NCI-H2196 treated with DMSO at 0.1 percent for 48 hours (cell line): ENCODE measurements at regions not wholly inside any gene's neighbourhood (a gene's known extent, or its start where the extent isn't known, plus 50 kb on each side); places are given as distances from the start of the nearest gene placed in this dataset.

Experiments
- DNase-seq: peaks from one replicate; lab custom pipeline; 2025; ENCODE audit not compliant: unreplicated experiment; lab: John Stamatoyannopoulos, UW

DNA sequence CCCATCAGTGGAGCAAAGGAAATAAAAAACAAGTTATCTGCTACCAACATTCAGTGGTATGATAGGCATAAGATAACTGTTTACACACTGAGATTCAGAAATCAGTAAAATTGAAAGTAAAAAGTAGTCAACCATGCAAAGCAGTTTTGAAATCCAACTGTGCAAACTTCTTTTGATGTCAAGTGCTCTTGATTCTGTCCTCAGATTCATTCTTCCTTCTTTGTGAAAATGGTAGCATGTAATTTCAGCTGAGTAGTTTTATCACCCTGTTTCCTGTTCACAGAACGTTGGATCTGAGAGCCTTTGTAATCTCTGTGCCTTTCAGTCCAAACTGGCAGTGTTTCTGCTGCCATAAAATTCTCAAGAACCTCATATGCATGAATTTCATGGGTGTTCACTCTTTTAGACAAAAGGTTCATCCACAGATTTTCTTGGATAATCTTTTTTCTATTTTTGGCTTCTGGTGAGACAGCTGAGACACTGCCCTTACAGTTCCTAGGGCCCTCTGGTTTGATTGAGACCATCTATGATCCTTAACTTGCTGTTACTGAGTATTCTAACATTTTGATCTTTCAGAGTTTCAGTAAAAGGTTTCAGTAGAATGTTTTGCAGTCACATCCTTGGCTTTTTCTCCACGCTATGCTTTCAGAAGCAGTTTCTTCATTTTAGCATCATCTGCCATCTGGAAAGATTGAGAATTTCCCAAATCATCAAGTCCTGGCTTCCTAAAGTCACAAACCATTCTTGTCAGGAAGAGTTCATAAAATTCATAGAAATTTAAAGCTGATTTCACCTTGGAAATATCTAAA lies 272.3 kb upstream of the EPHA4 start:
- DNase-seq: peak; percentile 38

- no peak for DNase-seq
These were observed 264.0 kb upstream of the EPHA4 start for GRCh38 chr2:221836095-221836494.

- no peak for DNase-seq
These were observed 261.9 kb upstream of the EPHA4 start for GRCh38 chr2:221833966-221834365.

GRCh38 chr2:221831051-221831450 lies 258.9 kb upstream of the EPHA4 start:
- DNase-seq: no peak

- DNase-seq: no peak
These were observed 250.3 kb upstream of the EPHA4 start for GRCh38 chr2:221822416-221822815.

DNA sequence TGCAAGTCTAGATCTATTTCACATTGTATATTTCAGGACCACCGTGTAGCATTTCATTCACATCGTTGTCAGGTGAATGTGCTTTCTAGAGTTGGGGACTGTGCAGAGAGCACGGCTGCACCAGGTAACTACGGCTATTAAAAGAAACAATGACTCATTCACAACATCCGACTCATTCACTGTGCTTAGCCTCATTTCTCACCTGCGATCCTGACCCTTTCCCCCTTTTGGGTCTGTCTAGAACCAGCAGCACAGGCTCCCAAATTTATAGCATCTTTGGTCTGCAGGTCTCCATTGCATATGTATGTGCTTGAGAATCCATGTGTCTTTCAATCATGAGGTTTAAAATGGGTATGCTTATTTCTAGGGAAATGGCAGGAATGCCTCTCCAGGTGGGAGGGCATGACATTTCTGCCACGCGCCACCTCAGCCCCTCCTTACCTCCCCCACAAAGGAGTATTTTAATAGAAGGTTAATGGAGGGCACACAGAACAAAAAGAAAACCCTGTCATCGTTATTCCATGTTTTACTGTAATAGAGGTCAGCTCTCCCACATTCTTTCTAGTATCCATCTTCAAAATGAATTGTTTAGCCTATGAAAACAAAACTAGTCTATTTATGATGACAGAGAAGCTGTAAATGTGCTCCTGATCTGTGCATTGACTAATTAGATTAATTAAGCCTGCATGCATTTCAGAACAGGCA lies 246.7 kb upstream of the EPHA4 start:
- DNase-seq: no peak

- DNase-seq: no peak
These were observed 245.8 kb upstream of the EPHA4 start for GRCh38 chr2:221817878-221818277.

DNA sequence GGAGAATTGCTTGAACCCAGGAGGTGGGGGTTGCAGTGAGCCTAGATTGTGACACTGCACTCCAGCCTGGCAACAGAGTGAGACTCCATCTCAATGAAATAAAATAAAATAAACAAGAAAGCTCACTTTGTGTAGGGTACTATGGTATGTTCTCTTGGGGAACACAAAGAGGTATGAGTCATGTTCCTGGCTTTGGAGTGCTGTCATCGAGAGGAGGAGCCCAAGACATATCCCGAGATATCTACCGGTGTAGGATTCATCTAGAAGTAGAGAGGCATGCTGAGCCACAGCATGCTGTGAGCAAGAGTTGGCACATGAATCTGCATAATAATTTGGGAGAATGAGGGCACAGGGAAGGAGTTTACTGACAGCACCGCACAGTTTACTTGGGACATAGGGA lies 244.9 kb upstream of the EPHA4 start:
- DNase-seq: no peak

GRCh38 chr2:221816566-221816965 lies 244.5 kb upstream of the EPHA4 start:
- no peak for DNase-seq

GRCh38 chr2:221810650-221811049 lies 238.5 kb upstream of the EPHA4 start:
- DNase-seq: no peak

DNA sequence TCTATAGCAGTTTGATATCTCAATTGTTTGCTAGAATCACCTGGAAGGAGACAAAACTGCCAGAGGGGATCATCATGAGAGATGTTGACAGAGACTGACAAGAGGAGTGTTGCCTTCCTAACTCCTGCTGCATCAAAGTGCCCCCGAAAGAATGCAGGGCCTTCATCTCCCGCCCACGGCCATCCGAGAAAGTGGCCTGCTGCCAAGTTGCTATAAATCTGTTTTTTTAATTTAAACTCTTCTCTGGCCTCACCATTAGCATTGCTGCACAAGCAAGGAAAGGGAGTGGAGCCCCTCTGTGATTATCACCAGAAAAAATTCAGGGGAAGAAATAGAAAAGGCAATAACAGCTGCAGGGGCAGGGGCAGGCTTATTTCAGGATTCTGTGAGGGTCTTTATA lies 238.1 kb upstream of the EPHA4 start:
- no peak for DNase-seq

GRCh38 chr2:221808488-221808887 lies 236.4 kb upstream of the EPHA4 start:
- no peak for DNase-seq

DNA sequence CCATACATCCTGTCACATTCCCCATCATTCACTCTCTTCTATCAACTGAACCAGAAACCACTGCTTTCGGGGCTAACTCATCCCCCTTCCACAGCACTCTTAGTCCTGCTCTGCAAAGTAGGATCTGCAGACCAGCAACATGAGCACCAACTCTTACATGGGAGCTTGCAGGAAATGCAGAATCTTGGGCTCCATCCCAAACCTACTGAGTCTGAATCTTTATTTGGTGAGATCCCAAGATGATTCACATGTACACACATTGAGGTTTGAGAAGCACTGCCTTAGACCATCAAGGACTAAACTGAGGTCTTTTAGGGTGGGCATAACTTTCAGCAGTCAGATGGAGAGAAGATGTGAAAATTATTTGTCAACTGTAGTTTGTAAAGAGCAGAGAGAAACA lies 235.6 kb upstream of the EPHA4 start:
- DNase-seq: no peak

DNA sequence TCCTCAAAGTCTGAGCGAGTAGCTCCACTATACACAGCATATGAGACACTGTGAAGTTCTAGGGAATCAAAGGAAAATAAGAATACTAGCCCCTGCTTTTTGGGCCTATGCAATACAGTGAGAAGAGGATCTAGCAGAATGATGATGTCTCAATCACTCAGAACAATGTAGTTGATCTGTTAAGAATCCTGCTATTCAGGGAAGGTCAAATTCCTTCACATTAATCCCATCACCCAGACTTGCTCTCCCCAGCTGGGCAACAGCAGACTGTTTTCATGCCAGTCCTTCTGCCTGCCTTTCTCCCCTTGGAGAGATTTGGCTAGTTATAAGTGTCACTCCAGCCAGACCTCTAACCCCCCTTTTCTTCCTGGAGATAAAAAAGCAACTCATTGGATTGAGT lies 230.0 kb upstream of the EPHA4 start:
- no peak for DNase-seq

DNA sequence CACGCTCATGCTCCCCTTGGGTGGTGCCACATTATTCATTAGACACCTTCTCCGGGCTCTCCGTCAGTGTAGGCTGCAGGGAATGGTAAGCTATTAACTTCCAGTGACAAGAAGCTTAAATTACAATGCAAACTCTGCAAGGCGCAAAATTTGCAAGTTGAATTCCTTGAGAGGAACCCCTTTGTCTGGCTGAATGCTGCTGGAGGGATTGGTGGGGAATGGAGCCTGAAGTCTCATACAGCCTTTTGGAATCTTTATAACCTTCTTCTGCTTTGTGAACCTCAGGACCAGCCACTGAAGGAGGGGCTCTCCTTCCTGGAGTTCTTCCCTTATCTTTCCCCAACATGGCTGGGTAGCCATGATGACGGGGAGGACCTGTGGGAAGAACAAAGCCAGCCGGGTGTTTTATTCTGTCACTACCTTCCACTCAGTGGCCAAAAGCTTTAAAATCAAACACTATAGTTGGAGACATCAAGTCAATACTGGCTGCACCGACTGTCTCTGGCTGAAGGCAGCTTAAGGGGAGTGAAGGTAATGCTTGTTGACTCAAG lies 220.9 kb upstream of the EPHA4 start:
- DNase-seq: no peak

DNA sequence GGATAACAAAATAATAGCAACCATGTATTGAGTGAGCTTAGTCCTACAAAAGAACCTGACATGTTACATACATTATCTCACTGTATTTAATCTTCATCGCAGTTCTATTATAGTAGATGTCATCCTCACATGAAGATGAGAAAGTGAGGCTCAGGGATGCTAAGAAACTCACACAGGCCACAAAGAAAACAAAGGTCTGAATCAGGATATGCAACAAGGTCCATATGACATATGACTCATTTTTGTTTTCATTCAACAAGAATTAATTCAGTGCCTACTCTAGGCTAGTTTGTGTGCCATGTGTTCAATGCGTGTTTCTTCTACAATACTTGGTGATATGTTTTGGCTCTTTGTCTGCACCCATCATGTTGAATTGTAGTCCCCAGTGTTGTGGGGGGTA lies 219.7 kb upstream of the EPHA4 start:
- DNase-seq: no peak

DNA sequence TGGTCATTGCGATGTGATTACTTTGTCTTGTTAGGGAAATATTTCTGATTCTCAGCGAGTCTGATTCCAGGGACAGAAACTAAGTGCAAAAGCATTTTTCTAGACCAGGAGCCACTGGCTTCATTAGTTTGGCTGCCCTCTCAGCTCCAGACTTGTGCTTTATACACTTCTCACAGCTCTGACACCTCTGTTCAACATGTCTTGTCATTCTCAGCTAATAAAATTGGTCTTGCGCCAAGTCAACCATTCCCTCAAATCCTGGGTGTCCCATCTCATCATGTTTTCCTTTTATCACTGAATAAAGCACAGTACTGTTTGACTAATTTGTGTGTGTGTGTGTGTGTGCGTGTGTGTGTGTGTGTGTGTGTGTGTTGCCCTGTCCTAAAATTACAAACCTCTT lies 215.5 kb upstream of the EPHA4 start:
- no peak for DNase-seq

DNA sequence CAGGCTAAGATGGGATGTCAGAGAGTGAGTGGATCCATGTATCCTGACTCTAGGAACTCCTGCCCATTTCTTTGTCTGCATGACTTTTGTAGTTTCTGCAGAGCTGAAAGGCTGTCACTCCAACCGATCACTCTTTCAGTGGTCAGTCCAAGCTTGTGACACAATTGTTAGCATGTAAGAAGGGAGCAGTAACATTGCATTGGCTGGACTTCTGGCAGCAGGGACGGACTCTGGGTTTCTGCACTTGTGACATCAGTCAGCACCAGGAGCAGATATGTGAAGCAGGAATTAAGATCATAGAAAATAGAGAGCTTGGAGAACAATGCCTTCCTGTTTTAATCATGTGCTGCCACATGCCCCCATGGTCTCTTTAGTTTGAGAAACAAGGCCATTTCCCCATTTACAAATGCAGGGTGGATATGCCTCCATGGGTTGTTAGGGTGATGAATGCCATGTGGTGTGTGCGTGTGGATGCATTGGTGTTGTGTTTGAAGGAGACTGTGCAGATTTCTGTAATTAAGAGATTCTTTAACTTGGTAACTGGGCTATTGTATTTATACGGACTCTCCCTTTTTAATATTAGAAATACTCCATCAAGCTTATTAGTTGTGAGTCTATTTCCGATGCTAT lies 214.3 kb upstream of the EPHA4 start:
- no peak for DNase-seq

DNA sequence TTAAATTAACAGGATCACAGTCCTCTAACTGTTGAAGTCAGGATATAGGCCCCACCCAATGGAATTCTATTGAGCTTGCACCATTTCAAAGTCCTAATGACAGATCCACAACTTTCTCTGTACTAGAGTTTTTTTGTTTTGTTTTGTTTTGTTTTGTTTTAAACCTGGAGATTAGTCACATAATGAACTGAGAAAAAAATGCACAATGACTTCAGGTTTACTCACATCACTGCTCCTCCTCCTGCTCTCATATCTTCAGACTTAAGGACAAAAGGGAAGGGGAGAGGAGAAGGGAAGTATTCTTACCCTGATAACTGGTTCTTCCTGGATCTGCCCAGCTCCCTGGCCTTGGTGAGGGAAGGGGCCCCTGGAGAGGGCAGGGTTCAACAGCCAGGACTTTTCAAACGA lies 208.2 kb upstream of the EPHA4 start:
- no peak for DNase-seq

DNA sequence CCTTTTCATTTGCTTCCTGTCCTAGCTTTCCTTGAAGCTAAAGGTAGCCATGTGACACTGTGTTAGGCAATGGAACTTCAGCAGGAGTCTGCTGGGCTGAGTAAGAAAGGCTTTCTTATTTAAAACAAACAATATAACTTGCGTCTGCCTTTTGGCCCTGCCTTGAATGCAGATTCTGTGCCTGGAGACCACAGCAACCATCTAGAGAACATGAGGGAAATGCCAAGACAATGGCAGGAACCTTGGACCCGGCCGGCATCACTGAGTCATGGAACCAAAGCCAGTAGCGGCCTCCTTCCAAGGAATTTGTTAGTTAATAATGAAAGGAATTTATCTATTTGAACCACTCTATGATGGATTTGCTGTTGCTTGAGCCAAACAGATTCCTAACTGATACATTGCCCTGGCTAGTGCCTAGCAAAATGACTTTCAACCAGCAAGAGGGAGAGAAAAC lies 207.5 kb upstream of the EPHA4 start:
- no peak for DNase-seq

GRCh38 chr2:221778025-221778424 lies 205.9 kb upstream of the EPHA4 start:
- no peak for DNase-seq

- DNase-seq: no peak
These were observed 205.0 kb upstream of the EPHA4 start for GRCh38 chr2:221777119-221777518.
